HCT116 (cell line): ENCODE measurements at regions not wholly inside any gene's neighbourhood (a gene's known extent, or its start where the extent isn't known, plus 50 kb on each side); places are given as distances from the start of the nearest gene placed in this dataset.

Source experiments
- RAD21 ChIP-seq: IDR thresholded peaks from 2 replicates; pipeline ENCODE4 v1.6.1; 2012; ENCODE audit warnings: low read depth, mild to moderate bottlenecking
- TF ChIP-seq, protein P1 (sequence below), 3 experiments: fragments of 200-600 bp in 1 of 3; sonication (generic) in 1 of 3; IDR thresholded peaks in 2 of 3; conservative IDR thresholded peaks in 1 of 3; 2 replicates each; pipeline ENCODE4 v1.5.1; 2012 to 2017; ENCODE audit warnings: low read depth in 2 of 3, low read length in 2 of 3, antibody characterized with exemption in 1 of 3, borderline replicate concordance in 1 of 3, control low read depth in 1 of 3, mild to moderate bottlenecking in 1 of 3, mixed read lengths in 1 of 3, mixed run types in 1 of 3, moderate library complexity in 1 of 3; ENCODE audit not compliant: insufficient read depth in 1 of 3

DNA sequence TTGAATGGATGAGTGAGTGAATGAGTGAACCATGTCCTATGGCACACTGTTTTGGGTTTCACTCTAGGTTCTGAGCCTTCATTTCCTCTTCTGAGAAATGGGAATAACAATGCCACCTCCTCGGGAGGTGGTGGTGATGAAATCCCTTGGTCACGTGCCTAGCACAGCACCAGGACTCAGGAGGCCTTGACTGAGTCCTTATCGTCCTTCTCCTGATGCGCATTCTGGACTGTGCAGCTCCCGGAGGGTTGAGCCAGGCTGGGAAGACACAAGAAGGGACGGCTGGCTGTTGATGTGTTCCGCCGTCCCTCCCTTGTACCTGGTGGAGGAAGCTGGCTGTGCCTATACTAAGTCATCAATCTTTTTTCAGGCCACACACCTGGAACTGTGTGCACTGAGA is 437.3 kb downstream of the ZNF521 start:
- TF ChIP-seq, protein P1, sequence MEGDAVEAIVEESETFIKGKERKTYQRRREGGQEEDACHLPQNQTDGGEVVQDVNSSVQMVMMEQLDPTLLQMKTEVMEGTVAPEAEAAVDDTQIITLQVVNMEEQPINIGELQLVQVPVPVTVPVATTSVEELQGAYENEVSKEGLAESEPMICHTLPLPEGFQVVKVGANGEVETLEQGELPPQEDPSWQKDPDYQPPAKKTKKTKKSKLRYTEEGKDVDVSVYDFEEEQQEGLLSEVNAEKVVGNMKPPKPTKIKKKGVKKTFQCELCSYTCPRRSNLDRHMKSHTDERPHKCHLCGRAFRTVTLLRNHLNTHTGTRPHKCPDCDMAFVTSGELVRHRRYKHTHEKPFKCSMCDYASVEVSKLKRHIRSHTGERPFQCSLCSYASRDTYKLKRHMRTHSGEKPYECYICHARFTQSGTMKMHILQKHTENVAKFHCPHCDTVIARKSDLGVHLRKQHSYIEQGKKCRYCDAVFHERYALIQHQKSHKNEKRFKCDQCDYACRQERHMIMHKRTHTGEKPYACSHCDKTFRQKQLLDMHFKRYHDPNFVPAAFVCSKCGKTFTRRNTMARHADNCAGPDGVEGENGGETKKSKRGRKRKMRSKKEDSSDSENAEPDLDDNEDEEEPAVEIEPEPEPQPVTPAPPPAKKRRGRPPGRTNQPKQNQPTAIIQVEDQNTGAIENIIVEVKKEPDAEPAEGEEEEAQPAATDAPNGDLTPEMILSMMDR (IDR thresholded peaks at IDR 0.05 in 2 of 3, conservative IDR thresholded peaks at IDR 0.05 in 1 of 3; ENCODE audit: borderline replicate concordance in 1 of 3, insufficient read depth in 1 of 3, low read depth in 2 of 3, low read length in 2 of 3), result no peak
- TF ChIP-seq RAD21, result no peak
